Sigmoid colon (tissue), 6 donors: ENCODE measurements at regions not wholly inside any gene's neighbourhood (a gene's known extent, or its start where the extent isn't known, plus 50 kb on each side); places are given as distances from the start of the nearest gene placed in this dataset.

Source experiments
- DNase-seq: peaks from one replicate; pipeline ENCODE4 v3.0.0-alpha.2; 2019
- H3K27ac ChIP-seq, 4 donors: fragments of 200-600 bp; sonication (generic); one replicate each; pipeline ENCODE4 v1.5.1; 2016 to 2019; ENCODE audit warnings: mild to moderate bottlenecking in 1 of 4
- H3K27me3 ChIP-seq, 3 donors: fragments of 200-600 bp; sonication (generic); one replicate each; pipeline ENCODE4 v1.5.1; 2019; ENCODE audit warnings: mild to moderate bottlenecking in 1 of 3
- H3K36me3 ChIP-seq, 4 donors: fragments of 200-600 bp; sonication (generic); one replicate each; pipeline ENCODE4 v1.5.1; 2016 to 2019
- H3K4me1 ChIP-seq, 4 donors: fragments of 200-600 bp; sonication (generic); one replicate each; pipeline ENCODE4 v1.5.1; 2017 to 2019
- H3K4me3 ChIP-seq, 4 donors: fragments of 200-600 bp; sonication (generic); one replicate each; pipeline ENCODE4 v1.5.1; 2017 to 2019; ENCODE audit warnings: mild to moderate bottlenecking in 2 of 4, moderate library complexity in 1 of 4
- H3K9me3 ChIP-seq, 4 donors: fragments of 200-600 bp in 3 of 4; sonication (generic) in 3 of 4; one replicate each; pipeline versions ENCODE4 v1.5.1 to v1.6.1; 2013 to 2019
- EP300 ChIP-seq, 4 donors: sonication (generic); formaldehyde crosslinking; IDR thresholded peaks; one replicate each; pipeline ENCODE4 v1.6.1; 2017; ENCODE audit warnings: antibody characterized with exemption in 4 of 4
- POLR2A ChIP-seq, 2 donors: fragments of 450-650 bp; IDR thresholded peaks; one replicate each; pipeline ENCODE4 v1.6.1; 2016; ENCODE audit warnings: antibody characterized with exemption in 2 of 2, mild to moderate bottlenecking in 2 of 2, moderate library complexity in 2 of 2
- POLR2AphosphoS5 ChIP-seq, 4 donors: sonication (generic); formaldehyde crosslinking; IDR thresholded peaks; one replicate each; pipeline ENCODE4 v1.6.1; 2017; ENCODE audit warnings: antibody characterized with exemption in 4 of 4
- WGBS, 2 donors: extraction: QIAGEN DNeasy Blood & Tissue Kit; methylation state at CpG; one replicate each; pipeline ENCODE4 v1.1.7; 2013; 5-methylcytosine and 5-hydroxymethylcytosine counted together
- intact Hi-C: fragments of 100-400 bp; cut with DNase I; formaldehyde crosslinking; loops from one replicate; pipeline ENCODE4 v1.15.1; 2023
- TF ChIP-seq, protein P1 (sequence below), 4 experiments: fragments of 450-650 bp in 3 of 4; fragments of 200-600 bp in 1 of 4; IDR thresholded peaks; one replicate each; pipeline ENCODE4 v1.5.1; 2016 to 2019; ENCODE audit warnings: antibody characterized with exemption in 4 of 4, mild to moderate bottlenecking in 3 of 4, moderate library complexity in 2 of 4
- donor health status: healthy with polysubstance abuse.
- donor health status: healthy.

DNA sequence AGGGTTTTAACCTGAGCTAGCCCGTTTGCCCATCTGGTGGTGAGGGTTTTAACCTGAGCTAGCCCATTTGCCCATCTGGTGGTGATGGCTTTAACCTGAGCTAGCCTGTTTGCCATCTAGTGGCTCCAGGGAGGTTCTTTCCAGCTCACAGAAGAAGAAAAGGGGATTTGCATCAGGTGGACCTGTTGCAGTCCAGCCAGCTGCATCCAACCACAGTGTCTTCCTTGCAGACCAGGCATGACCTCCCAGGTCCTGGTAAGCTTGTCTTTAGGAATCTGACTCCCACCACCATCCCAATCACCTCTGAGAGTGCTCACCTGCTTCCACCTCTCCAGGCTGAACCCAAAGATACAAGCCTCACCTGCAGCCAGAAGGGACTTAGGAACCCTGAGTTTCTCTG lies 62.4 kb upstream of the EMX2 start:
- TF ChIP-seq, protein P1, sequence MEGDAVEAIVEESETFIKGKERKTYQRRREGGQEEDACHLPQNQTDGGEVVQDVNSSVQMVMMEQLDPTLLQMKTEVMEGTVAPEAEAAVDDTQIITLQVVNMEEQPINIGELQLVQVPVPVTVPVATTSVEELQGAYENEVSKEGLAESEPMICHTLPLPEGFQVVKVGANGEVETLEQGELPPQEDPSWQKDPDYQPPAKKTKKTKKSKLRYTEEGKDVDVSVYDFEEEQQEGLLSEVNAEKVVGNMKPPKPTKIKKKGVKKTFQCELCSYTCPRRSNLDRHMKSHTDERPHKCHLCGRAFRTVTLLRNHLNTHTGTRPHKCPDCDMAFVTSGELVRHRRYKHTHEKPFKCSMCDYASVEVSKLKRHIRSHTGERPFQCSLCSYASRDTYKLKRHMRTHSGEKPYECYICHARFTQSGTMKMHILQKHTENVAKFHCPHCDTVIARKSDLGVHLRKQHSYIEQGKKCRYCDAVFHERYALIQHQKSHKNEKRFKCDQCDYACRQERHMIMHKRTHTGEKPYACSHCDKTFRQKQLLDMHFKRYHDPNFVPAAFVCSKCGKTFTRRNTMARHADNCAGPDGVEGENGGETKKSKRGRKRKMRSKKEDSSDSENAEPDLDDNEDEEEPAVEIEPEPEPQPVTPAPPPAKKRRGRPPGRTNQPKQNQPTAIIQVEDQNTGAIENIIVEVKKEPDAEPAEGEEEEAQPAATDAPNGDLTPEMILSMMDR (IDR thresholded peaks at IDR 0.05) = no peak
- TF ChIP-seq EP300 (IDR thresholded peaks at IDR 0.05) = no peak
- TF ChIP-seq POLR2A (IDR thresholded peaks at IDR 0.05) = no peak
- no peak for TF ChIP-seq POLR2AphosphoS5 (IDR thresholded peaks at IDR 0.05)
- 85 to 92% methylated on average over 1 of the region's 1 CpG for WGBS, 2 donors
- intact Hi-C loops = loop anchor here (5.0 kb wide), 1 partner anchor 263 kb away; no protein-coding TSS in a partner anchor
- H3K27me3 ChIP-seq = no peaks in the 10 kb centered on the region
- H3K4me1 ChIP-seq = peaks cover 0 to 34% (median 23%) of the 10 kb centered on the region in 4 donors
- H3K4me3 ChIP-seq = no peak overlapping the region
- no peaks in the 10 kb centered on the region for H3K9me3 ChIP-seq
- no peak for DNase-seq
- no peaks in the 10 kb centered on the region for H3K36me3 ChIP-seq
- no peak overlapping the region for H3K27ac ChIP-seq

GRCh38 chr10:117477961-117478670 lies 64.4 kb upstream of the EMX2 start:
- H3K9me3 ChIP-seq = no peaks in the 10 kb centered on the region
- TF ChIP-seq POLR2A (IDR thresholded peaks at IDR 0.05) = no peak
- TF ChIP-seq, protein P1 (IDR thresholded peaks at IDR 0.05) = peak in 1 of 4 experiments; percentile 19
- H3K36me3 ChIP-seq = no peaks in the 10 kb centered on the region
- no peaks in the 10 kb centered on the region for H3K27me3 ChIP-seq
- intact Hi-C loops = loop anchor here (5.0 kb wide), 1 partner anchor 36 kb away; no protein-coding TSS in a partner anchor
- peak overlapping the region; percentile 47 to 66 (median 57) for H3K27ac ChIP-seq
- WGBS, 2 donors = 45 to 55% methylated on average over 5 of the region's 5 CpGs
- H3K4me1 ChIP-seq = peaks cover 0 to 34% (median 23%) of the 10 kb centered on the region in 4 donors
- no peak for DNase-seq
- H3K4me3 ChIP-seq = no peak overlapping the region

DNA sequence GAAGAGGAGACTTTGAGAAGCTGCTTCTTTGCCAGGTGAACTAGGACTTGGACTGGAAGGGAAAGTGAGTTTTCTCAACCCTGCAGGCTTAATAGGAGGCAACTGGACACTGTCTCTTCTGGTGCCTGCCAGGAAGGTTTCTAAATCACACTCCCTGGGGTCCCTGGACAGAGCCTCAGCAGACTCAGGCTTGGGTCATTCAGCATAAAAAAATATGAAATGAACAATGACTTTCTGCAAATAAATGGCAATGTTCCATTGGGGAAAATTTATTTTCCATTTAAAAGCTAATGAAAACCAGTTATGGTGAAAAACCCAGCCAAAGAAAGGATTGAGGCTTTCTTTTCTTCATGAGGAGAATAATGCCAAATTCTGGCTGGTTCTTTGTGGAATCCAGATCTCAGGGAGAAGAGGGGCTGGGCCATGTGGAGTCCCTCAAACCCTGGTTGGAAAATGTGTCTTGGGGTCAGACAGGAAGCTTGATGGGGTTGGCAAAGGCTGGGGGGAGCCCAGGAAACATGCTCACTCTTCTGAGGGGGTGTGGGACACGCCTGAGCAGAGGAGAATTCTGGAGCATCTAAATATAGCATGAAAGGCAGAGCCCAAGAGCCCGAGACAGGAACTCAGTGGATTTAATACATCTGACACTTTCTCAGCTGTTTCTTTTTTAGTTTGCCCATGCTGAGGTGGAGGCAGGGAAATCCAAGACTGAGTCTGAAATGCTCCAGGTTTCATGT lies 65.2 kb upstream of the EMX2 start:
- H3K4me3 ChIP-seq = no peak overlapping the region
- WGBS, 2 donors = 45 to 75% methylated on average over 2 of the region's 2 CpGs
- H3K36me3 ChIP-seq = no peaks in the 10 kb centered on the region
- peak; percentile 84 for DNase-seq
- H3K4me1 ChIP-seq = peaks cover 0 to 34% (median 23%) of the 10 kb centered on the region in 4 donors
- no peaks in the 10 kb centered on the region for H3K9me3 ChIP-seq
- H3K27me3 ChIP-seq = no peaks in the 10 kb centered on the region
- TF ChIP-seq EP300 (IDR thresholded peaks at IDR 0.05) = no peak
- TF ChIP-seq, protein P1 (IDR thresholded peaks at IDR 0.05) = no peak
- no peak for TF ChIP-seq POLR2A (IDR thresholded peaks at IDR 0.05)
- peak in 3 of 4 donors; percentile 36 to 54 (median 41) for TF ChIP-seq POLR2AphosphoS5 (IDR thresholded peaks at IDR 0.05)
- intact Hi-C loops = loop anchor here (5.0 kb wide), 1 partner anchor 35 kb away; no protein-coding TSS in a partner anchor
- H3K27ac ChIP-seq = peak overlapping the region; percentile 50 to 66 (median 63)

DNA sequence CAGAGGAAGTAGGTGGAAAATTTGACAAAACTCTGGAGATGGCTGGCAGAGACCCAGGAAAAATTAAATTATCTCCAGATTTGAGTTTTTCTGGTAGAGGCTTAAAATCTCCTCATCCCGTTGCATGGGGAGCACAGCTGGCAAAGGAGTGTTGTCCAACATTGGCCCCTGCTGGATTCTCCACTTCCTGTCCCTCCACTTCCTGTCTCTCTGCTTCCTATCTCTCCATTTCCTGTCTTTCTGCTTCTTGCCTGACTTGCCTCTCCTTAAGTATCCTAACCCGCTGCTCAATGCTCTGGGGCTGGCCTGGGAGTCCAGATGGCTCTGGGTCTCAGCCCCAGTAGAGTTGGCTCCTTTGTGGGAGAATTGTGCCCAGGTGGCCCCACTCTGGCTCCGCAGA lies 65.8 kb upstream of the EMX2 start:
- Histone ChIP-seq H3K27ac (peak overlapping the region; percentile 50 to 66 (median 63)), H3K27me3 (no peaks in the 10 kb centered on the region)
- intact Hi-C loops = loop anchor here (5.0 kb wide), 1 partner anchor 34 kb away; no protein-coding TSS in a partner anchor

More for the DNA sequence above, 65.8 kb upstream of the EMX2 start:
- 74 to 87% methylated on average over 3 of the region's 3 CpGs for WGBS, 2 donors
- no peaks in the 10 kb centered on the region for H3K36me3 ChIP-seq
- H3K9me3 ChIP-seq = no peaks in the 10 kb centered on the region
- DNase-seq = peak; percentile 69
- H3K4me1 ChIP-seq = peaks cover 0 to 34% (median 23%) of the 10 kb centered on the region in 4 donors
- H3K4me3 ChIP-seq = no peak overlapping the region
- TF ChIP-seq POLR2A (IDR thresholded peaks at IDR 0.05) (no peak), EP300 (IDR thresholded peaks at IDR 0.05) (no peak), POLR2AphosphoS5 (IDR thresholded peaks at IDR 0.05) (no peak)
- TF ChIP-seq, protein P1 (IDR thresholded peaks at IDR 0.05) = no peak
